Keratinocyte (primary cell): ENCODE measurements at regions not wholly inside any gene's neighbourhood (a gene's known extent, or its start where the extent isn't known, plus 50 kb on each side); places are given as distances from the start of the nearest gene placed in this dataset.
"Not testable (repeated sequence)": the region's sequence is repeated elsewhere in the genome, so short reads cannot be mapped to it uniquely, and the experiment has no call there.

Source experiments
- DNase-seq: peaks from one replicate; pipeline ENCODE4 v3.0.0-alpha.2; 2011; ENCODE audit warnings: low read depth, missing footprints, low spot score
- FAIRE-seq: peaks from 2 replicates; lab custom pipeline; 2011; peaks lifted over from hg19 to GRCh38; lab: Jason Lieb, UNC
- H2AFZ ChIP-seq: 2 replicates; pipeline ENCODE4 v1.6.0; 2012; ENCODE audit warnings: low read length, control low read depth, inconsistent platforms; ENCODE audit not compliant: control insufficient read depth
- H3K27ac ChIP-seq: 2 replicates; pipeline ENCODE4 v1.5.1; 2011; ENCODE audit warnings: low read length; ENCODE audit not compliant: control insufficient read depth, insufficient read depth
- H3K27me3 ChIP-seq: 3 replicates; pipeline ENCODE4 v1.6.0; 2011; ENCODE audit warnings: low read length; ENCODE audit not compliant: control insufficient read depth, insufficient read depth; ENCODE audit errors: extremely low read depth
- H3K36me3 ChIP-seq, 2 experiments: 2 replicates in 1 of 2; 3 replicates in 1 of 2; pipeline ENCODE4 v1.5.1; 2011; ENCODE audit warnings: low read length in 2 of 2, mild to moderate bottlenecking in 1 of 2; ENCODE audit not compliant: control insufficient read depth in 2 of 2, insufficient read depth in 2 of 2; ENCODE audit errors: extremely low read depth in 1 of 2
- H3K4me1 ChIP-seq: 3 replicates; pipeline ENCODE4 v1.5.1; 2011; ENCODE audit warnings: low read length; ENCODE audit not compliant: control insufficient read depth, insufficient read depth; ENCODE audit errors: extremely low read depth
- H3K4me2 ChIP-seq: 3 replicates; pipeline ENCODE4 v1.6.0; 2011; ENCODE audit warnings: low read depth, low read length; ENCODE audit not compliant: control insufficient read depth, insufficient read depth; ENCODE audit errors: extremely low read depth
- H3K4me3 ChIP-seq, 3 experiments: fragments of 200-600 bp in 1 of 3; sonication (generic) in 1 of 3; 2 replicates in 2 of 3; 3 replicates in 1 of 3; pipeline ENCODE4 v1.5.1; 2011 to 2016; ENCODE audit warnings: low read length in 3 of 3, mild to moderate bottlenecking in 3 of 3, control low read depth in 2 of 3, inconsistent platforms in 1 of 3, low read depth in 1 of 3, mixed read lengths in 1 of 3, mixed run types in 1 of 3, moderate library complexity in 1 of 3; ENCODE audit not compliant: control insufficient read depth in 2 of 3, insufficient read depth in 2 of 3; ENCODE audit errors: extremely low read depth in 1 of 3
- H3K79me2 ChIP-seq: 2 replicates; pipeline ENCODE4 v1.6.0; 2012; ENCODE audit warnings: low read length; ENCODE audit not compliant: control insufficient read depth, insufficient read depth
- H3K9ac ChIP-seq: 3 replicates; pipeline ENCODE4 v1.6.0; 2011; ENCODE audit warnings: low read length; ENCODE audit not compliant: control insufficient read depth, insufficient read depth; ENCODE audit errors: extremely low read depth
- H3K9me1 ChIP-seq: 3 replicates; pipeline ENCODE4 v1.6.0; 2011; ENCODE audit warnings: low read length; ENCODE audit not compliant: control insufficient read depth, insufficient read depth; ENCODE audit errors: extremely low read depth
- H3K9me3 ChIP-seq: 2 replicates; pipeline ENCODE4 v1.5.1; 2012; ENCODE audit warnings: low read depth, low read length; ENCODE audit not compliant: control insufficient read depth
- H4K20me1 ChIP-seq: 3 replicates; pipeline ENCODE4 v1.6.0; 2011; ENCODE audit warnings: low read length; ENCODE audit not compliant: control insufficient read depth, insufficient read depth; ENCODE audit errors: extremely low read depth
- dilution Hi-C: fragments of 300-500 bp; cut with MboI; formaldehyde crosslinking; loops from one replicate; pipeline ENCODE4 v1.7.0; 2020; ENCODE audit warnings: low sequenced_read_pairs; ENCODE audit not compliant: extremely low pct_ligation_motif_present

- H3K4me1 ChIP-seq, H3K4me3 ChIP-seq, H3K79me2 ChIP-seq, H3K9me1 ChIP-seq, H3K4me2 ChIP-seq, H3K9ac ChIP-seq, H3K9me3 ChIP-seq, FAIRE-seq, H3K27me3 ChIP-seq, H4K20me1 ChIP-seq, dilution Hi-C loops, H2AFZ ChIP-seq, H3K27ac ChIP-seq, H3K36me3 ChIP-seq, DNase-seq: not testable (repeated sequence)
These were observed 65.6 kb downstream of the PROP1 start for GRCh38 chr5:177930269-177931022.

GRCh38 chr5:177929618-177930017, 66.4 kb downstream of the PROP1 start:
- H3K9me1 ChIP-seq, H3K4me2 ChIP-seq, H3K4me3 ChIP-seq, H2AFZ ChIP-seq, DNase-seq, FAIRE-seq, H4K20me1 ChIP-seq, dilution Hi-C loops, H3K79me2 ChIP-seq, H3K36me3 ChIP-seq, H3K27me3 ChIP-seq, H3K9ac ChIP-seq, H3K4me1 ChIP-seq, H3K27ac ChIP-seq, H3K9me3 ChIP-seq: not testable (repeated sequence)

GRCh38 chr5:177927500-177927899, 68.5 kb downstream of the PROP1 start:
- H3K4me1 ChIP-seq, H3K4me2 ChIP-seq, H3K9me3 ChIP-seq, H2AFZ ChIP-seq, H3K9ac ChIP-seq, H3K36me3 ChIP-seq, dilution Hi-C loops, H3K9me1 ChIP-seq, H3K79me2 ChIP-seq, DNase-seq, H3K27me3 ChIP-seq, H4K20me1 ChIP-seq, H3K27ac ChIP-seq, H3K4me3 ChIP-seq, FAIRE-seq: not testable (repeated sequence)

GRCh38 chr5:177924577-177924976, 71.5 kb downstream of the PROP1 start:
- H3K36me3 ChIP-seq, H3K79me2 ChIP-seq, dilution Hi-C loops, H3K9ac ChIP-seq, H2AFZ ChIP-seq, H3K4me2 ChIP-seq, H3K27me3 ChIP-seq, DNase-seq, H3K4me1 ChIP-seq, FAIRE-seq, H3K27ac ChIP-seq, H3K4me3 ChIP-seq, H4K20me1 ChIP-seq, H3K9me3 ChIP-seq, H3K9me1 ChIP-seq: not testable (repeated sequence)

GRCh38 chr5:177923837-177924236, 72.2 kb downstream of the PROP1 start:
- H3K4me3 ChIP-seq, H3K9me1 ChIP-seq, H3K4me1 ChIP-seq, H3K79me2 ChIP-seq, dilution Hi-C loops, H3K9me3 ChIP-seq, H3K27ac ChIP-seq, H3K9ac ChIP-seq, DNase-seq, H2AFZ ChIP-seq, H3K27me3 ChIP-seq, H3K36me3 ChIP-seq, H3K4me2 ChIP-seq, H4K20me1 ChIP-seq, FAIRE-seq: not testable (repeated sequence)
